Suprapubic skin (tissue), 4 donors: ENCODE measurements at regions not wholly inside any gene's neighbourhood (a gene's known extent, or its start where the extent isn't known, plus 50 kb on each side); places are given as distances from the start of the nearest gene placed in this dataset.

Experiments used
- CTCF ChIP-seq, 2 donors: fragments of 200-600 bp in 1 of 2; fragments of 450-650 bp in 1 of 2; sonication (generic) in 1 of 2; IDR thresholded peaks; one replicate each; pipeline ENCODE4 v1.5.1; 2016 to 2019; ENCODE audit warnings: antibody characterized with exemption in 2 of 2, mild to moderate bottlenecking in 1 of 2, moderate library complexity in 1 of 2
- POLR2A ChIP-seq, 2 donors: fragments of 450-650 bp; IDR thresholded peaks; one replicate each; pipeline ENCODE4 v1.6.1; 2017; ENCODE audit warnings: antibody characterized with exemption in 2 of 2, mild to moderate bottlenecking in 2 of 2, moderate library complexity in 2 of 2
- POLR2AphosphoS5 ChIP-seq, 3 donors: sonication (generic); formaldehyde crosslinking; IDR thresholded peaks; one replicate each; pipeline ENCODE4 v1.6.1; 2017; ENCODE audit warnings: antibody characterized with exemption in 3 of 3

GRCh38 chr3:46124216-46125177, 83.6 kb downstream of the CCR1 start:
- TF ChIP-seq POLR2A (IDR thresholded peaks at IDR 0.05) = no peak
- TF ChIP-seq CTCF (IDR thresholded peaks at IDR 0.05) = no peak
- peak in 1 of 3 donors; percentile 14 for TF ChIP-seq POLR2AphosphoS5 (IDR thresholded peaks at IDR 0.05)
